Keratinocyte (primary cell): ENCODE measurements at regions not wholly inside any gene's neighbourhood (a gene's known extent, or its start where the extent isn't known, plus 50 kb on each side); places are given as distances from the start of the nearest gene placed in this dataset.

Source experiments
- DNase-seq: peaks from one replicate; pipeline ENCODE4 v3.0.0-alpha.2; 2011; ENCODE audit warnings: low read depth, missing footprints, low spot score
- FAIRE-seq: peaks from 2 replicates; lab custom pipeline; 2011; peaks lifted over from hg19 to GRCh38; lab: Jason Lieb, UNC
- H2AFZ ChIP-seq: 2 replicates; pipeline ENCODE4 v1.6.0; 2012; ENCODE audit warnings: low read length, control low read depth, inconsistent platforms; ENCODE audit not compliant: control insufficient read depth
- H3K27ac ChIP-seq: 2 replicates; pipeline ENCODE4 v1.5.1; 2011; ENCODE audit warnings: low read length; ENCODE audit not compliant: control insufficient read depth, insufficient read depth
- H3K27me3 ChIP-seq: 3 replicates; pipeline ENCODE4 v1.6.0; 2011; ENCODE audit warnings: low read length; ENCODE audit not compliant: control insufficient read depth, insufficient read depth; ENCODE audit errors: extremely low read depth
- H3K36me3 ChIP-seq, 2 experiments: 2 replicates in 1 of 2; 3 replicates in 1 of 2; pipeline ENCODE4 v1.5.1; 2011; ENCODE audit warnings: low read length in 2 of 2, mild to moderate bottlenecking in 1 of 2; ENCODE audit not compliant: control insufficient read depth in 2 of 2, insufficient read depth in 2 of 2; ENCODE audit errors: extremely low read depth in 1 of 2
- H3K4me1 ChIP-seq: 3 replicates; pipeline ENCODE4 v1.5.1; 2011; ENCODE audit warnings: low read length; ENCODE audit not compliant: control insufficient read depth, insufficient read depth; ENCODE audit errors: extremely low read depth
- H3K4me2 ChIP-seq: 3 replicates; pipeline ENCODE4 v1.6.0; 2011; ENCODE audit warnings: low read depth, low read length; ENCODE audit not compliant: control insufficient read depth, insufficient read depth; ENCODE audit errors: extremely low read depth
- H3K4me3 ChIP-seq, 3 experiments: fragments of 200-600 bp in 1 of 3; sonication (generic) in 1 of 3; 2 replicates in 2 of 3; 3 replicates in 1 of 3; pipeline ENCODE4 v1.5.1; 2011 to 2016; ENCODE audit warnings: low read length in 3 of 3, mild to moderate bottlenecking in 3 of 3, control low read depth in 2 of 3, inconsistent platforms in 1 of 3, low read depth in 1 of 3, mixed read lengths in 1 of 3, mixed run types in 1 of 3, moderate library complexity in 1 of 3; ENCODE audit not compliant: control insufficient read depth in 2 of 3, insufficient read depth in 2 of 3; ENCODE audit errors: extremely low read depth in 1 of 3
- H3K79me2 ChIP-seq: 2 replicates; pipeline ENCODE4 v1.6.0; 2012; ENCODE audit warnings: low read length; ENCODE audit not compliant: control insufficient read depth, insufficient read depth
- H3K9ac ChIP-seq: 3 replicates; pipeline ENCODE4 v1.6.0; 2011; ENCODE audit warnings: low read length; ENCODE audit not compliant: control insufficient read depth, insufficient read depth; ENCODE audit errors: extremely low read depth
- H3K9me1 ChIP-seq: 3 replicates; pipeline ENCODE4 v1.6.0; 2011; ENCODE audit warnings: low read length; ENCODE audit not compliant: control insufficient read depth, insufficient read depth; ENCODE audit errors: extremely low read depth
- H3K9me3 ChIP-seq: 2 replicates; pipeline ENCODE4 v1.5.1; 2012; ENCODE audit warnings: low read depth, low read length; ENCODE audit not compliant: control insufficient read depth
- H4K20me1 ChIP-seq: 3 replicates; pipeline ENCODE4 v1.6.0; 2011; ENCODE audit warnings: low read length; ENCODE audit not compliant: control insufficient read depth, insufficient read depth; ENCODE audit errors: extremely low read depth
- EZH2 ChIP-seq: IDR thresholded peaks from one replicate; pipeline ENCODE4 v1.6.1; 2012; ENCODE audit warnings: inconsistent platforms, mild to moderate bottlenecking, low read length, moderate library complexity
- dilution Hi-C: fragments of 300-500 bp; cut with MboI; formaldehyde crosslinking; loops from one replicate; pipeline ENCODE4 v1.7.0; 2020; ENCODE audit warnings: low sequenced_read_pairs; ENCODE audit not compliant: extremely low pct_ligation_motif_present
- TF ChIP-seq, protein P1 (sequence below), 3 experiments: IDR thresholded peaks in 1 of 3; conservative IDR thresholded peaks in 1 of 3; optimal IDR thresholded peaks in 1 of 3; 2 replicates in 2 of 3; 3 replicates in 1 of 3; pipeline versions ENCODE3 to v1.5.1; 2011; ENCODE audit warnings: low read length in 3 of 3, mild to moderate bottlenecking in 3 of 3, moderate library complexity in 2 of 3, control low read depth in 1 of 3, inconsistent platforms in 1 of 3; ENCODE audit not compliant: insufficient read depth in 2 of 3; ENCODE audit errors: extremely low read depth in 1 of 3

DNA sequence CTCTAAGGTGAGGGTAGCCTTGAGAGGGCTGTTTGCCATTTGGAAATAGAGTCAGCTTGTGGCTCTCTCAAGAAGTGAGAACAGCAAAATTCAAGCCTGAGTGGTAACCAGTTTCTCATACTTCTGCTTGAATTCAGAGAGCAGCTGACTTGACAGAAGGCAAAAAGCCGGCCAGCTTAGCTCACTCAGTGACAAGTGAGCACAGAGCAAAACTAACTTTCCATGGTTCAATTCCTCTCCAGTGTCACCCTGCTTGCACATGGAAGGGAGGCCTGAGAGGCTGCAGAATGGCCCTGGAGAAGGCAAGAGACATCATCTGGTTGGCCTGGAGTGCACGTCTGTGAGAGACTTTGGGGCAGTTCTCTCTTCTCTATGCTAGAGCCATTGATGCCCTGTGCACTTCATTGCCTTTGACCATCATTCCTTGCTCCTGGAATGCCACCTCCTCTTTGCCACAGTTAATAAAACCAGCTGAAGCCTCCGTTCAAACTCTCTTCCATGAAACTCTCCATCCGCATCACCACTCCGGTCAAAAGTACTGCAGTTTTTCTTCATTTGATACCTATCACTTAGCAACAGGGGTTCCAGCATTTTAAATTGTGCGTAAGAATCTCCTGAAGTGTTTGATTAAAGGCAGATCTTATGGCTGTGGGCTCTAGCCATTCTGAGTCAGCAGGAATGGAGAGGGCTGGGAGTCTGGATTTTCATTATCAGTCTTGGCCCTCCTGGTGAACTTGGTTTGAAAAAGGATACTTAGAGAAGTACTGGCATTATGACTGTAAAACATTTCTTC is 69.8 kb upstream of the PIK3CG start:
- Histone ChIP-seq H3K4me2 (no peak overlapping the region), H2AFZ (no peak overlapping the region), H3K4me3 (no peak overlapping the region), H3K79me2 (no peaks in the 10 kb centered on the region), H3K27ac (no peak overlapping the region), H3K4me1 (no peaks in the 10 kb centered on the region), H3K27me3 (peaks cover 4% of the 10 kb centered on the region), H3K9ac (no peak overlapping the region), H4K20me1 (no peaks in the 10 kb centered on the region), H3K36me3 (no peaks in the 10 kb centered on the region), H3K9me1 (no peaks in the 10 kb centered on the region), H3K9me3 (no peaks in the 10 kb centered on the region)
- dilution Hi-C loops: no loop called here
- DNase-seq: no peak
- TF ChIP-seq, protein P1, sequence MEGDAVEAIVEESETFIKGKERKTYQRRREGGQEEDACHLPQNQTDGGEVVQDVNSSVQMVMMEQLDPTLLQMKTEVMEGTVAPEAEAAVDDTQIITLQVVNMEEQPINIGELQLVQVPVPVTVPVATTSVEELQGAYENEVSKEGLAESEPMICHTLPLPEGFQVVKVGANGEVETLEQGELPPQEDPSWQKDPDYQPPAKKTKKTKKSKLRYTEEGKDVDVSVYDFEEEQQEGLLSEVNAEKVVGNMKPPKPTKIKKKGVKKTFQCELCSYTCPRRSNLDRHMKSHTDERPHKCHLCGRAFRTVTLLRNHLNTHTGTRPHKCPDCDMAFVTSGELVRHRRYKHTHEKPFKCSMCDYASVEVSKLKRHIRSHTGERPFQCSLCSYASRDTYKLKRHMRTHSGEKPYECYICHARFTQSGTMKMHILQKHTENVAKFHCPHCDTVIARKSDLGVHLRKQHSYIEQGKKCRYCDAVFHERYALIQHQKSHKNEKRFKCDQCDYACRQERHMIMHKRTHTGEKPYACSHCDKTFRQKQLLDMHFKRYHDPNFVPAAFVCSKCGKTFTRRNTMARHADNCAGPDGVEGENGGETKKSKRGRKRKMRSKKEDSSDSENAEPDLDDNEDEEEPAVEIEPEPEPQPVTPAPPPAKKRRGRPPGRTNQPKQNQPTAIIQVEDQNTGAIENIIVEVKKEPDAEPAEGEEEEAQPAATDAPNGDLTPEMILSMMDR (optimal IDR thresholded peaks at IDR 0.05 in 1 of 3, IDR thresholded peaks at IDR 0.05 in 1 of 3, conservative IDR thresholded peaks at IDR 0.05 in 1 of 3; ENCODE audit: extremely low read depth in 1 of 3, insufficient read depth in 2 of 3, low read length in 3 of 3): no peak
- no peak for TF ChIP-seq EZH2
- FAIRE-seq: no peak

DNA sequence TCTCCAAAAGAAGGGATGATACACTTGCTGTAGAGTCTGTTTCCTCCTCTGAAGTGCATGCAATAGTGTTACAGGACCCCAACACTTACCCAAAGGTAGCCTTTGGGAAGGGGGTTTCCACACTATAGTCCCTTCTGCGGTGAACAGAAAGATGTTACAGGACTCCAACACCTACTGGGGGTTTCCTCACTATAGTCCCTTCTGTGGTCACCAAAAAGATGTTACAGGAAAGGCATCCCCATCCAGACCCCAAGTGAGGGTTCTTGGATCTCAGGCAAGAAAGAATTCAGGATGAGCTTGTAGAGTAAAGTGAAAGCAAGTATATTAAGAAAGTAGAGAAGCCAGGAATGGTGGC is 69.2 kb upstream of the PIK3CG start:
- Histone ChIP-seq H2AFZ (no peak overlapping the region), H3K4me1 (no peaks in the 10 kb centered on the region), H3K4me2 (no peak overlapping the region), H3K36me3 (no peaks in the 10 kb centered on the region), H3K79me2 (no peaks in the 10 kb centered on the region), H3K27ac (no peak overlapping the region), H3K9me1 (no peaks in the 10 kb centered on the region), H4K20me1 (no peaks in the 10 kb centered on the region), H3K9me3 (no peaks in the 10 kb centered on the region), H3K4me3 (no peak overlapping the region), H3K27me3 (peaks cover 2% of the 10 kb centered on the region), H3K9ac (no peak overlapping the region)
- dilution Hi-C loops: no loop called here
- TF ChIP-seq, protein P1 (optimal IDR thresholded peaks at IDR 0.05 in 1 of 3, IDR thresholded peaks at IDR 0.05 in 1 of 3, conservative IDR thresholded peaks at IDR 0.05 in 1 of 3; ENCODE audit: extremely low read depth in 1 of 3, insufficient read depth in 2 of 3, low read length in 3 of 3): no peak
- no peak for TF ChIP-seq EZH2
- no peak for DNase-seq
- no peak for FAIRE-seq
